Type B pancreatic cell (in vitro differentiated cells): ENCODE measurements at regions not wholly inside any gene's neighbourhood (a gene's known extent, or its start where the extent isn't known, plus 50 kb on each side); places are given as distances from the start of the nearest gene placed in this dataset.

ENCODE experiments used
- DNase-seq: peaks from one replicate; pipeline ENCODE4 v3.0.0; 2021; ENCODE audit warnings: mixed read lengths; ENCODE audit not compliant: unreplicated experiment; ENCODE audit errors: extremely low spot score
- H3K27ac Mint-ChIP-seq: 2 replicates; pipeline ENCODE4 v1.8.0; 2021; ENCODE audit warnings: mild to moderate bottlenecking, mixed read lengths
- H3K27me3 Mint-ChIP-seq: 2 replicates; pipeline ENCODE4 v1.8.0; 2021; ENCODE audit warnings: mixed read lengths
- H3K36me3 Mint-ChIP-seq: 2 replicates; pipeline ENCODE4 v1.8.0; 2021; ENCODE audit warnings: mixed read lengths
- H3K4me1 Mint-ChIP-seq: one replicate; pipeline ENCODE4 v1.8.0; 2021; ENCODE audit warnings: mixed read lengths; ENCODE audit not compliant: unreplicated experiment
- H3K4me3 Mint-ChIP-seq: 2 replicates; pipeline ENCODE4 v1.8.0; 2021; ENCODE audit warnings: mild to moderate bottlenecking, mixed read lengths
- H3K9me3 Mint-ChIP-seq: 2 replicates; pipeline ENCODE4 v1.8.0; 2021; ENCODE audit warnings: mixed read lengths
- TF ChIP-seq, protein P1 (sequence below): fragments of 200-600 bp; sonication (generic); conservative IDR thresholded peaks from 2 replicates; pipeline ENCODE4 v1.5.0; 2021; ENCODE audit warnings: antibody characterized with exemption, mild to moderate bottlenecking

- no peak overlapping the region for H3K27ac Mint-ChIP-seq
- no peaks in the 10 kb centered on the region for H3K27me3 Mint-ChIP-seq
- H3K36me3 Mint-ChIP-seq = no peaks in the 10 kb centered on the region
- no peak overlapping the region for H3K4me3 Mint-ChIP-seq
- no peaks in the 10 kb centered on the region for H3K9me3 Mint-ChIP-seq
- TF ChIP-seq, protein P1, sequence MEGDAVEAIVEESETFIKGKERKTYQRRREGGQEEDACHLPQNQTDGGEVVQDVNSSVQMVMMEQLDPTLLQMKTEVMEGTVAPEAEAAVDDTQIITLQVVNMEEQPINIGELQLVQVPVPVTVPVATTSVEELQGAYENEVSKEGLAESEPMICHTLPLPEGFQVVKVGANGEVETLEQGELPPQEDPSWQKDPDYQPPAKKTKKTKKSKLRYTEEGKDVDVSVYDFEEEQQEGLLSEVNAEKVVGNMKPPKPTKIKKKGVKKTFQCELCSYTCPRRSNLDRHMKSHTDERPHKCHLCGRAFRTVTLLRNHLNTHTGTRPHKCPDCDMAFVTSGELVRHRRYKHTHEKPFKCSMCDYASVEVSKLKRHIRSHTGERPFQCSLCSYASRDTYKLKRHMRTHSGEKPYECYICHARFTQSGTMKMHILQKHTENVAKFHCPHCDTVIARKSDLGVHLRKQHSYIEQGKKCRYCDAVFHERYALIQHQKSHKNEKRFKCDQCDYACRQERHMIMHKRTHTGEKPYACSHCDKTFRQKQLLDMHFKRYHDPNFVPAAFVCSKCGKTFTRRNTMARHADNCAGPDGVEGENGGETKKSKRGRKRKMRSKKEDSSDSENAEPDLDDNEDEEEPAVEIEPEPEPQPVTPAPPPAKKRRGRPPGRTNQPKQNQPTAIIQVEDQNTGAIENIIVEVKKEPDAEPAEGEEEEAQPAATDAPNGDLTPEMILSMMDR = no peak
- no peak for DNase-seq
- H3K4me1 Mint-ChIP-seq = no peaks in the 10 kb centered on the region
Observed at GRCh38 chr13:58085819-58086218, 454.3 kb downstream of the PCDH17 start.

- H3K9me3 Mint-ChIP-seq = no peaks in the 10 kb centered on the region
- H3K27ac Mint-ChIP-seq = no peak overlapping the region
- H3K4me3 Mint-ChIP-seq = no peak overlapping the region
- DNase-seq = no peak
- TF ChIP-seq, protein P1 = no peak
- no peaks in the 10 kb centered on the region for H3K27me3 Mint-ChIP-seq
- H3K4me1 Mint-ChIP-seq = no peaks in the 10 kb centered on the region
- no peaks in the 10 kb centered on the region for H3K36me3 Mint-ChIP-seq
Observed at GRCh38 chr13:58087566-58087965, 456.0 kb downstream of the PCDH17 start.

DNA sequence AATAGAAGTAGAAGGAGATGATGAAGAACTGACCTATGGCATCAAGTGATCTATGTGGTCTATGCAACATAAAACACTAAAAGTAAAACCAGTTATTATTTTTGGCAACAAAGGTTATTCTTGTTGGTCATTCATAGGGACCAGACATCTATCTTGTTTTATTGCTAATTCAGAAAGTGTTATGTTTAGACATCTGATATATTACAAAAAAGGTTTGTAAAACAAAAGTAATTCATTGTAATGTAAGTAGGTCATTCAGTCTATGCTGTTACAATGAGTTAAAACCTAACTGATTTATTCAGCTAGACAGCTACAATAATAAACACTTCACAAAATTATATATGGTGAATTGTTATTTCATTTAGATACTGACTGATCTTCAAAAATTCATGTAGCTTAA is 461.9 kb downstream of the PCDH17 start:
- Mint-ChIP-seq H3K4me1 (no peaks in the 10 kb centered on the region), H3K36me3 (no peaks in the 10 kb centered on the region), H3K27me3 (no peaks in the 10 kb centered on the region), H3K27ac (no peak overlapping the region), H3K4me3 (no peak overlapping the region), H3K9me3 (no peaks in the 10 kb centered on the region)
- TF ChIP-seq, protein P1 = no peak
- DNase-seq = no peak

DNA sequence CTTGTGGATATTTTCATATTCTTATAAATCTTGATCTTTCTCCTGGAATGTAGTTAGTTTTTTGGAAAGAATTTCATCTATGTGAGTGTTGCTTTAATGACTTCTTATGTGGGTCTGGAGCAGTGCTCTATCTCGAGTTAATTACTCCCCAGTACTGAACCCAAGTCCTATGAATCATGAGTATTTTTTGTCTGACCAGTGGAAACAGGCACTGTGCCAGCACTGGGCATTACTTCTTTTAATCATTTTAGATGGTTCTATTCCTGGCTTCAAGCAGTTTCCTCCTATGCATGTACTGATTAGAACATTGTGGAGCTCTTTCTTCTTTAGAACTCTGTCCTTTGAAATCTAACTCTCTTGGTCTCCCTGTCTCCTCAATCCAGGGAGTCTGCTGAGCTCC is 466.3 kb downstream of the PCDH17 start:
- no peak overlapping the region for H3K27ac Mint-ChIP-seq
- no peaks in the 10 kb centered on the region for H3K9me3 Mint-ChIP-seq
- no peaks in the 10 kb centered on the region for H3K27me3 Mint-ChIP-seq
- TF ChIP-seq, protein P1 = no peak
- no peak for DNase-seq
- H3K36me3 Mint-ChIP-seq = no peaks in the 10 kb centered on the region
- no peaks in the 10 kb centered on the region for H3K4me1 Mint-ChIP-seq
- H3K4me3 Mint-ChIP-seq = no peak overlapping the region

DNA sequence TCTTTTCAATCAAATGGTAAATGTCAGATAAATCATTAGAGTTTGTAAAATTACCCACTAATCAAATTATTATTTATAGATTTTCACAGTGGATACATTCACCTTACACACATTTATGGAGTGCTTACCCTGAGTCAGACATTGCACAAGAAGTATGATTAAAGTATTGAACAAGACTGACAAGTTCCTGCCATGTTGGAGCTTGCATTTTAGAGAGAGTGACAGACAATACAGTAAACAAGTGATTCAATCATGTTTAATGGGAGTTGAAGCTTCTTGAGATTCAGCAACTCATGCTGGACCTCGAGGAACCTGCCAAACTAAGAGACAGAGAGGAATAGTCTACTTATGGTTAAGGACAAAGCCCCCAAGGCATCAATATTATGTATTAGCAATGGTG is 487.8 kb downstream of the PCDH17 start:
- peaks cover 6% of the 10 kb centered on the region for H3K9me3 Mint-ChIP-seq
- peaks cover 5% of the 10 kb centered on the region for H3K4me1 Mint-ChIP-seq
- DNase-seq = no peak
- no peaks in the 10 kb centered on the region for H3K36me3 Mint-ChIP-seq
- H3K4me3 Mint-ChIP-seq = no peak overlapping the region
- no peak overlapping the region for H3K27ac Mint-ChIP-seq
- no peaks in the 10 kb centered on the region for H3K27me3 Mint-ChIP-seq
- TF ChIP-seq, protein P1 = no peak

- TF ChIP-seq, protein P1 = no peak
- Mint-ChIP-seq H3K4me3 (no peak overlapping the region), H3K27me3 (no peaks in the 10 kb centered on the region), H3K27ac (no peak overlapping the region), H3K9me3 (peaks cover 6% of the 10 kb centered on the region), H3K4me1 (peaks cover 5% of the 10 kb centered on the region), H3K36me3 (no peaks in the 10 kb centered on the region)
- DNase-seq = no peak
Observed at GRCh38 chr13:58119804-58120203, 488.3 kb downstream of the PCDH17 start.
